Endothelial cell of umbilical vein (primary cell): ENCODE measurements at regions not wholly inside any gene's neighbourhood (a gene's known extent, or its start where the extent isn't known, plus 50 kb on each side); places are given as distances from the start of the nearest gene placed in this dataset.

ENCODE experiments used
- BruUV-seq: library from RNA; stranded (reverse); fragments of 400-500 nt; replicated peaks from 2 replicates; lab custom pipeline; 2021; lab: Mats Ljungman, UMichigan
- CTCF ChIA-PET: fragments of 300-600, 350-600 bp; sonication (Branson Sonifier 250); formaldehyde crosslinking; loops from one replicate; lab custom pipeline; 2021; ENCODE audit warnings: antibody characterized with exemption, inconsistent platforms; lab: Charles Lee
- POLR2A ChIA-PET: fragments of 300-600, 350-600 bp; sonication (Branson Sonifier 250); formaldehyde crosslinking; loops from one replicate; lab custom pipeline; 2021; ENCODE audit warnings: antibody characterized with exemption, inconsistent platforms; lab: Charles Lee
- DNase-seq: peaks from one replicate; pipeline ENCODE4 v3.0.0-alpha.2; 2011; ENCODE audit warnings: low read depth, low spot score
- FAIRE-seq: peaks from 2 replicates; lab custom pipeline; 2011; peaks lifted over from hg19 to GRCh38; lab: Jason Lieb, UNC
- H2AFZ ChIP-seq: 2 replicates; pipeline ENCODE4 v1.6.0; 2012; ENCODE audit warnings: low read depth, low read length, control low read depth, inconsistent platforms
- H3K27ac ChIP-seq: 2 replicates; pipeline ENCODE4 v1.5.1; 2011; ENCODE audit warnings: low read depth, mild to moderate bottlenecking, control low read depth, low read length, moderate library complexity; ENCODE audit not compliant: insufficient read depth
- H3K27me3 ChIP-seq, 2 experiments: 2 replicates each; pipeline versions ENCODE4 v1.6.0 to v1.6.1; 2011; ENCODE audit warnings: low read length in 2 of 2, mixed read lengths in 1 of 2; ENCODE audit not compliant: control insufficient read depth in 2 of 2, insufficient read depth in 2 of 2
- H3K36me3 ChIP-seq, 2 experiments: 2 replicates in 1 of 2; 3 replicates in 1 of 2; pipeline ENCODE4 v1.5.1; 2011; ENCODE audit warnings: low read length in 2 of 2, mild to moderate bottlenecking in 1 of 2, moderate library complexity in 1 of 2; ENCODE audit not compliant: control insufficient read depth in 2 of 2, insufficient read depth in 2 of 2; ENCODE audit errors: extremely low read depth in 1 of 2
- H3K4me1 ChIP-seq: 3 replicates; pipeline ENCODE4 v1.5.1; 2011; ENCODE audit warnings: mild to moderate bottlenecking, low read length; ENCODE audit not compliant: control insufficient read depth, insufficient read depth; ENCODE audit errors: extremely low read depth
- H3K4me2 ChIP-seq: 2 replicates; pipeline ENCODE4 v1.6.1; 2011; ENCODE audit warnings: low read length, control low read depth, mixed read lengths; ENCODE audit not compliant: insufficient read depth
- H3K4me3 ChIP-seq, 3 experiments: fragments of 200-600 bp in 1 of 3; sonication (generic), shearing (Covaris generic) in 1 of 3; replicated peaks in 1 of 3; 2 replicates each; pipeline ENCODE4 v1.5.1; 2011 to 2016; ENCODE audit warnings: control low read depth in 3 of 3, low read length in 3 of 3, mild to moderate bottlenecking in 2 of 3, inconsistent platforms in 1 of 3, low read depth in 1 of 3, moderate library complexity in 1 of 3; ENCODE audit not compliant: insufficient read depth in 1 of 3
- H3K79me2 ChIP-seq: 2 replicates; pipeline ENCODE4 v1.6.0; 2012; ENCODE audit warnings: low read length, inconsistent platforms; ENCODE audit not compliant: control insufficient read depth, insufficient read depth
- H3K9ac ChIP-seq: replicated peaks from 2 replicates; pipeline ENCODE3; 2011; ENCODE audit warnings: low read length, control low read depth; ENCODE audit not compliant: insufficient read depth; ENCODE audit errors: extremely low read depth
- H3K9me1 ChIP-seq: replicated peaks from 3 replicates; pipeline ENCODE4 v1.6.0; 2011; ENCODE audit warnings: mild to moderate bottlenecking, low read length; ENCODE audit not compliant: control insufficient read depth, insufficient read depth; ENCODE audit errors: extremely low read depth
- H3K9me3 ChIP-seq: replicated peaks from 2 replicates; pipeline ENCODE4 v1.5.1; 2012; ENCODE audit warnings: low read length, inconsistent platforms; ENCODE audit not compliant: control insufficient read depth, insufficient read depth
- H4K20me1 ChIP-seq: replicated peaks from 2 replicates; pipeline ENCODE3; 2011; ENCODE audit warnings: mild to moderate bottlenecking, low read length; ENCODE audit not compliant: control insufficient read depth, insufficient read depth; ENCODE audit errors: extremely low read depth
- EZH2 ChIP-seq: IDR thresholded peaks from 2 replicates; pipeline ENCODE4 v1.6.1; 2012; ENCODE audit warnings: borderline replicate concordance, low read depth, mild to moderate bottlenecking, moderate library complexity, low read length, inconsistent platforms; ENCODE audit not compliant: severe bottlenecking
- FOS ChIP-seq: IDR thresholded peaks from 2 replicates; pipeline ENCODE4 v1.6.1; 2011; ENCODE audit warnings: mild to moderate bottlenecking, low read length, moderate library complexity, borderline replicate concordance; ENCODE audit not compliant: insufficient read depth
- GATA2 ChIP-seq: IDR thresholded peaks from 2 replicates; pipeline ENCODE4 v1.7.0; 2011; ENCODE audit warnings: low read depth, mild to moderate bottlenecking, moderate library complexity, mixed read lengths, low read length; ENCODE audit not compliant: insufficient read length, insufficient read depth
- JUN ChIP-seq: IDR thresholded peaks from 2 replicates; pipeline ENCODE4 v1.6.1; 2011; ENCODE audit warnings: borderline replicate concordance, low read depth; ENCODE audit not compliant: insufficient read length, insufficient read depth
- MYC ChIP-seq: IDR thresholded peaks from one replicate; pipeline ENCODE4 v1.6.1; 2011; ENCODE audit warnings: mild to moderate bottlenecking, low read depth, low read length
- POLR2A ChIP-seq: IDR thresholded peaks from 2 replicates; pipeline ENCODE4 v1.6.1; 2012; ENCODE audit warnings: low read depth, mild to moderate bottlenecking, control low read depth, low read length
- POLR2AphosphoS5 ChIP-seq: IDR thresholded peaks from 2 replicates; pipeline ENCODE4 v1.6.1; 2012; ENCODE audit warnings: low read depth, mild to moderate bottlenecking, control low read depth, low read length, moderate library complexity; ENCODE audit not compliant: insufficient read depth
- dilution Hi-C: fragments of 300-500 bp; cut with MboI; formaldehyde crosslinking; loops from one replicate; pipeline ENCODE4 v1.15.0; 2019; ENCODE audit warnings: low sequenced_read_pairs; ENCODE audit not compliant: extremely low pct_ligation_motif_present
- intact Hi-C: fragments of 100-400 bp; cut with micrococcal nuclease; formaldehyde crosslinking; loops from one replicate; pipeline ENCODE4 v1.10.0; 2022
- TF ChIP-seq, protein P1 (sequence below), 2 donors: IDR thresholded peaks; 1 replicate in 1 of 2; 2 replicates in 1 of 2; pipeline ENCODE4 v1.5.1; 2011; ENCODE audit warnings: low read length in 2 of 2, mild to moderate bottlenecking in 2 of 2, moderate library complexity in 2 of 2, control low read depth in 1 of 2, inconsistent platforms in 1 of 2, low read depth in 1 of 2; ENCODE audit not compliant: insufficient read depth in 1 of 2; ENCODE audit errors: extremely low read depth in 1 of 2
- TF ChIP-seq, protein P2 (sequence below): IDR thresholded peaks from 2 replicates; pipeline ENCODE4 v1.6.1; 2011; ENCODE audit not compliant: insufficient read depth, insufficient read length

DNA sequence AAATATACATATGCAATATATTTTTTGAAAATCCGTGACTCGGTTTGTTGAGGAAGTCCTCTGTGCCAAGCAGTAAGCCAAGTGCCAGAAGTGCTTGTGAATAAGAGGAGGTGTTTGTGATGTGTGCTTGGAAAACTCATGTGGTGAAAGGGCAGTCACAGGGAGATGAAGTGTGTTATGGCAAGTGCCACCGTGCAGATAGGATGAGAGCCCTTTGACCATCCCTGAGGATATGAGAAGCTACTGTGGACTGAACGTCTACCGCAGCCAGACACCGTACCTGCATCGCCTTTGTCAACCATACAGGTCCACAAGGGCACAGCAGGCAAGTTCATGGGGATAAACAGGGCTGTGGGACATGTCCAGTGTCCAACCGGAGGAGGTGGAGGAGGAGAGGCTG lies 288.9 kb upstream of the MYT1L start:
- Histone ChIP-seq H3K9me1 (no peaks in the 10 kb centered on the region), H3K9ac (no peak overlapping the region), H3K4me2 (no peak overlapping the region), H3K79me2 (no peaks in the 10 kb centered on the region), H3K4me3 (no peak overlapping the region), H4K20me1 (no peaks in the 10 kb centered on the region), H2AFZ (no peak overlapping the region), H3K27ac (no peak overlapping the region), H3K9me3 (peaks cover 6% of the 10 kb centered on the region), H3K36me3 (no peaks in the 10 kb centered on the region), H3K4me1 (no peaks in the 10 kb centered on the region), H3K27me3 (no peaks in the 10 kb centered on the region)
- DNase-seq: no peak
- intact Hi-C loops: no loop called here
- TF ChIP-seq JUN (no peak), FOS (no peak), POLR2A (no peak), MYC (no peak), POLR2AphosphoS5 (no peak), GATA2 (no peak), EZH2 (no peak)
- TF ChIP-seq, protein P1, sequence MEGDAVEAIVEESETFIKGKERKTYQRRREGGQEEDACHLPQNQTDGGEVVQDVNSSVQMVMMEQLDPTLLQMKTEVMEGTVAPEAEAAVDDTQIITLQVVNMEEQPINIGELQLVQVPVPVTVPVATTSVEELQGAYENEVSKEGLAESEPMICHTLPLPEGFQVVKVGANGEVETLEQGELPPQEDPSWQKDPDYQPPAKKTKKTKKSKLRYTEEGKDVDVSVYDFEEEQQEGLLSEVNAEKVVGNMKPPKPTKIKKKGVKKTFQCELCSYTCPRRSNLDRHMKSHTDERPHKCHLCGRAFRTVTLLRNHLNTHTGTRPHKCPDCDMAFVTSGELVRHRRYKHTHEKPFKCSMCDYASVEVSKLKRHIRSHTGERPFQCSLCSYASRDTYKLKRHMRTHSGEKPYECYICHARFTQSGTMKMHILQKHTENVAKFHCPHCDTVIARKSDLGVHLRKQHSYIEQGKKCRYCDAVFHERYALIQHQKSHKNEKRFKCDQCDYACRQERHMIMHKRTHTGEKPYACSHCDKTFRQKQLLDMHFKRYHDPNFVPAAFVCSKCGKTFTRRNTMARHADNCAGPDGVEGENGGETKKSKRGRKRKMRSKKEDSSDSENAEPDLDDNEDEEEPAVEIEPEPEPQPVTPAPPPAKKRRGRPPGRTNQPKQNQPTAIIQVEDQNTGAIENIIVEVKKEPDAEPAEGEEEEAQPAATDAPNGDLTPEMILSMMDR (IDR thresholded peaks at IDR 0.05; ENCODE audit: extremely low read depth in 1 of 2, insufficient read depth in 1 of 2, low read depth in 1 of 2, low read length in 2 of 2): no peak
- TF ChIP-seq, protein P2, sequence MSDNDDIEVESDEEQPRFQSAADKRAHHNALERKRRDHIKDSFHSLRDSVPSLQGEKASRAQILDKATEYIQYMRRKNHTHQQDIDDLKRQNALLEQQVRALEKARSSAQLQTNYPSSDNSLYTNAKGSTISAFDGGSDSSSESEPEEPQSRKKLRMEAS: no peak
- POLR2A ChIA-PET: no interaction called here
- dilution Hi-C loops: no loop called here
- BruUV-seq: no TSS peak
- no peak for FAIRE-seq
- CTCF ChIA-PET: no interaction called here
